Uterus (tissue), 2 donors: ENCODE measurements at regions not wholly inside any gene's neighbourhood (a gene's known extent, or its start where the extent isn't known, plus 50 kb on each side); places are given as distances from the start of the nearest gene placed in this dataset.

Experiments
- CTCF ChIP-seq, 4 experiments: fragments of 200-600 bp in 2 of 4; fragments of 450-650 bp in 2 of 4; sonication (generic) in 2 of 4; IDR thresholded peaks; one replicate each; pipeline ENCODE4 v1.5.1; 2016 to 2019; ENCODE audit warnings: antibody characterized with exemption in 4 of 4, mild to moderate bottlenecking in 2 of 4, moderate library complexity in 1 of 4
- POLR2A ChIP-seq, 2 donors: fragments of 450-650 bp; IDR thresholded peaks; one replicate each; pipeline ENCODE4 v1.6.1; 2016; ENCODE audit warnings: antibody characterized with exemption in 2 of 2, mild to moderate bottlenecking in 1 of 2, moderate library complexity in 1 of 2

- TF ChIP-seq CTCF (IDR thresholded peaks at IDR 0.05) (no peak), POLR2A (IDR thresholded peaks at IDR 0.05) (no peak)
These were observed 243.9 kb upstream of the ATXN7L3B start for GRCh38 chr12:74293689-74294131.
